Endothelial cell of umbilical vein (primary cell): ENCODE measurements at regions not wholly inside any gene's neighbourhood (a gene's known extent, or its start where the extent isn't known, plus 50 kb on each side); places are given as distances from the start of the nearest gene placed in this dataset.

ENCODE experiments used
- BruUV-seq: library from RNA; stranded (reverse); fragments of 400-500 nt; replicated peaks from 2 replicates; lab custom pipeline; 2021; lab: Mats Ljungman, UMichigan
- CTCF ChIA-PET: fragments of 300-600, 350-600 bp; sonication (Branson Sonifier 250); formaldehyde crosslinking; loops from one replicate; lab custom pipeline; 2021; ENCODE audit warnings: antibody characterized with exemption, inconsistent platforms; lab: Charles Lee
- POLR2A ChIA-PET: fragments of 300-600, 350-600 bp; sonication (Branson Sonifier 250); formaldehyde crosslinking; loops from one replicate; lab custom pipeline; 2021; ENCODE audit warnings: antibody characterized with exemption, inconsistent platforms; lab: Charles Lee
- DNase-seq: peaks from one replicate; pipeline ENCODE4 v3.0.0-alpha.2; 2011; ENCODE audit warnings: low read depth, low spot score
- FAIRE-seq: peaks from 2 replicates; lab custom pipeline; 2011; peaks lifted over from hg19 to GRCh38; lab: Jason Lieb, UNC
- H2AFZ ChIP-seq: 2 replicates; pipeline ENCODE4 v1.6.0; 2012; ENCODE audit warnings: low read depth, low read length, control low read depth, inconsistent platforms
- H3K27ac ChIP-seq: 2 replicates; pipeline ENCODE4 v1.5.1; 2011; ENCODE audit warnings: low read depth, mild to moderate bottlenecking, control low read depth, low read length, moderate library complexity; ENCODE audit not compliant: insufficient read depth
- H3K27me3 ChIP-seq, 2 experiments: 2 replicates each; pipeline versions ENCODE4 v1.6.0 to v1.6.1; 2011; ENCODE audit warnings: low read length in 2 of 2, mixed read lengths in 1 of 2; ENCODE audit not compliant: control insufficient read depth in 2 of 2, insufficient read depth in 2 of 2
- H3K36me3 ChIP-seq, 2 experiments: 2 replicates in 1 of 2; 3 replicates in 1 of 2; pipeline ENCODE4 v1.5.1; 2011; ENCODE audit warnings: low read length in 2 of 2, mild to moderate bottlenecking in 1 of 2, moderate library complexity in 1 of 2; ENCODE audit not compliant: control insufficient read depth in 2 of 2, insufficient read depth in 2 of 2; ENCODE audit errors: extremely low read depth in 1 of 2
- H3K4me1 ChIP-seq: 3 replicates; pipeline ENCODE4 v1.5.1; 2011; ENCODE audit warnings: mild to moderate bottlenecking, low read length; ENCODE audit not compliant: control insufficient read depth, insufficient read depth; ENCODE audit errors: extremely low read depth
- H3K4me2 ChIP-seq: 2 replicates; pipeline ENCODE4 v1.6.1; 2011; ENCODE audit warnings: low read length, control low read depth, mixed read lengths; ENCODE audit not compliant: insufficient read depth
- H3K4me3 ChIP-seq, 3 experiments: fragments of 200-600 bp in 1 of 3; sonication (generic), shearing (Covaris generic) in 1 of 3; replicated peaks in 1 of 3; 2 replicates each; pipeline ENCODE4 v1.5.1; 2011 to 2016; ENCODE audit warnings: control low read depth in 3 of 3, low read length in 3 of 3, mild to moderate bottlenecking in 2 of 3, inconsistent platforms in 1 of 3, low read depth in 1 of 3, moderate library complexity in 1 of 3; ENCODE audit not compliant: insufficient read depth in 1 of 3
- H3K79me2 ChIP-seq: 2 replicates; pipeline ENCODE4 v1.6.0; 2012; ENCODE audit warnings: low read length, inconsistent platforms; ENCODE audit not compliant: control insufficient read depth, insufficient read depth
- H3K9ac ChIP-seq: replicated peaks from 2 replicates; pipeline ENCODE3; 2011; ENCODE audit warnings: low read length, control low read depth; ENCODE audit not compliant: insufficient read depth; ENCODE audit errors: extremely low read depth
- H3K9me1 ChIP-seq: replicated peaks from 3 replicates; pipeline ENCODE4 v1.6.0; 2011; ENCODE audit warnings: mild to moderate bottlenecking, low read length; ENCODE audit not compliant: control insufficient read depth, insufficient read depth; ENCODE audit errors: extremely low read depth
- H3K9me3 ChIP-seq: replicated peaks from 2 replicates; pipeline ENCODE4 v1.5.1; 2012; ENCODE audit warnings: low read length, inconsistent platforms; ENCODE audit not compliant: control insufficient read depth, insufficient read depth
- H4K20me1 ChIP-seq: replicated peaks from 2 replicates; pipeline ENCODE3; 2011; ENCODE audit warnings: mild to moderate bottlenecking, low read length; ENCODE audit not compliant: control insufficient read depth, insufficient read depth; ENCODE audit errors: extremely low read depth
- EZH2 ChIP-seq: IDR thresholded peaks from 2 replicates; pipeline ENCODE4 v1.6.1; 2012; ENCODE audit warnings: borderline replicate concordance, low read depth, mild to moderate bottlenecking, moderate library complexity, low read length, inconsistent platforms; ENCODE audit not compliant: severe bottlenecking
- FOS ChIP-seq: IDR thresholded peaks from 2 replicates; pipeline ENCODE4 v1.6.1; 2011; ENCODE audit warnings: mild to moderate bottlenecking, low read length, moderate library complexity, borderline replicate concordance; ENCODE audit not compliant: insufficient read depth
- GATA2 ChIP-seq: IDR thresholded peaks from 2 replicates; pipeline ENCODE4 v1.7.0; 2011; ENCODE audit warnings: low read depth, mild to moderate bottlenecking, moderate library complexity, mixed read lengths, low read length; ENCODE audit not compliant: insufficient read length, insufficient read depth
- JUN ChIP-seq: IDR thresholded peaks from 2 replicates; pipeline ENCODE4 v1.6.1; 2011; ENCODE audit warnings: borderline replicate concordance, low read depth; ENCODE audit not compliant: insufficient read length, insufficient read depth
- MYC ChIP-seq: IDR thresholded peaks from one replicate; pipeline ENCODE4 v1.6.1; 2011; ENCODE audit warnings: mild to moderate bottlenecking, low read depth, low read length
- POLR2A ChIP-seq: IDR thresholded peaks from 2 replicates; pipeline ENCODE4 v1.6.1; 2012; ENCODE audit warnings: low read depth, mild to moderate bottlenecking, control low read depth, low read length
- POLR2AphosphoS5 ChIP-seq: IDR thresholded peaks from 2 replicates; pipeline ENCODE4 v1.6.1; 2012; ENCODE audit warnings: low read depth, mild to moderate bottlenecking, control low read depth, low read length, moderate library complexity; ENCODE audit not compliant: insufficient read depth
- dilution Hi-C: fragments of 300-500 bp; cut with MboI; formaldehyde crosslinking; loops from one replicate; pipeline ENCODE4 v1.15.0; 2019; ENCODE audit warnings: low sequenced_read_pairs; ENCODE audit not compliant: extremely low pct_ligation_motif_present
- intact Hi-C: fragments of 100-400 bp; cut with micrococcal nuclease; formaldehyde crosslinking; loops from one replicate; pipeline ENCODE4 v1.10.0; 2022
- TF ChIP-seq, protein P1 (sequence below), 2 donors: IDR thresholded peaks; 1 replicate in 1 of 2; 2 replicates in 1 of 2; pipeline ENCODE4 v1.5.1; 2011; ENCODE audit warnings: low read length in 2 of 2, mild to moderate bottlenecking in 2 of 2, moderate library complexity in 2 of 2, control low read depth in 1 of 2, inconsistent platforms in 1 of 2, low read depth in 1 of 2; ENCODE audit not compliant: insufficient read depth in 1 of 2; ENCODE audit errors: extremely low read depth in 1 of 2
- TF ChIP-seq, protein P2 (sequence below): IDR thresholded peaks from 2 replicates; pipeline ENCODE4 v1.6.1; 2011; ENCODE audit not compliant: insufficient read depth, insufficient read length

GRCh38 chr2:220932041-220932440, 640.1 kb downstream of the EPHA4 start:
- FAIRE-seq (no peak), DNase-seq (no peak)
- H3K36me3 ChIP-seq, result no peaks in the 10 kb centered on the region
- ChIA-PET CTCF (no interaction called here), POLR2A (no interaction called here)
- H3K4me2 ChIP-seq, result no peak overlapping the region
- H4K20me1 ChIP-seq, result no peaks in the 10 kb centered on the region
- dilution Hi-C loops, result no loop called here
- H3K27me3 ChIP-seq, result no peaks in the 10 kb centered on the region
- H3K9me3 ChIP-seq, result no peaks in the 10 kb centered on the region
- no peak overlapping the region for H2AFZ ChIP-seq
- H3K27ac ChIP-seq, result no peak overlapping the region
- H3K9me1 ChIP-seq, result no peaks in the 10 kb centered on the region
- intact Hi-C loops, result no loop called here
- no peak overlapping the region for H3K9ac ChIP-seq
- H3K4me1 ChIP-seq, result no peaks in the 10 kb centered on the region
- H3K4me3 ChIP-seq, result no peak overlapping the region
- H3K79me2 ChIP-seq, result no peaks in the 10 kb centered on the region
- no TSS peak for BruUV-seq
- no peak for TF ChIP-seq FOS
- TF ChIP-seq, protein P1, sequence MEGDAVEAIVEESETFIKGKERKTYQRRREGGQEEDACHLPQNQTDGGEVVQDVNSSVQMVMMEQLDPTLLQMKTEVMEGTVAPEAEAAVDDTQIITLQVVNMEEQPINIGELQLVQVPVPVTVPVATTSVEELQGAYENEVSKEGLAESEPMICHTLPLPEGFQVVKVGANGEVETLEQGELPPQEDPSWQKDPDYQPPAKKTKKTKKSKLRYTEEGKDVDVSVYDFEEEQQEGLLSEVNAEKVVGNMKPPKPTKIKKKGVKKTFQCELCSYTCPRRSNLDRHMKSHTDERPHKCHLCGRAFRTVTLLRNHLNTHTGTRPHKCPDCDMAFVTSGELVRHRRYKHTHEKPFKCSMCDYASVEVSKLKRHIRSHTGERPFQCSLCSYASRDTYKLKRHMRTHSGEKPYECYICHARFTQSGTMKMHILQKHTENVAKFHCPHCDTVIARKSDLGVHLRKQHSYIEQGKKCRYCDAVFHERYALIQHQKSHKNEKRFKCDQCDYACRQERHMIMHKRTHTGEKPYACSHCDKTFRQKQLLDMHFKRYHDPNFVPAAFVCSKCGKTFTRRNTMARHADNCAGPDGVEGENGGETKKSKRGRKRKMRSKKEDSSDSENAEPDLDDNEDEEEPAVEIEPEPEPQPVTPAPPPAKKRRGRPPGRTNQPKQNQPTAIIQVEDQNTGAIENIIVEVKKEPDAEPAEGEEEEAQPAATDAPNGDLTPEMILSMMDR (IDR thresholded peaks at IDR 0.05; ENCODE audit: extremely low read depth in 1 of 2, insufficient read depth in 1 of 2, low read depth in 1 of 2, low read length in 2 of 2), result no peak
- TF ChIP-seq GATA2, result no peak
- TF ChIP-seq, protein P2, sequence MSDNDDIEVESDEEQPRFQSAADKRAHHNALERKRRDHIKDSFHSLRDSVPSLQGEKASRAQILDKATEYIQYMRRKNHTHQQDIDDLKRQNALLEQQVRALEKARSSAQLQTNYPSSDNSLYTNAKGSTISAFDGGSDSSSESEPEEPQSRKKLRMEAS, result no peak
- TF ChIP-seq JUN, result no peak
- TF ChIP-seq POLR2AphosphoS5, result no peak
- TF ChIP-seq EZH2, result no peak
- TF ChIP-seq MYC, result no peak
- TF ChIP-seq POLR2A, result no peak
